ENCODE measurements at regions not wholly inside any gene's neighbourhood (a gene's known extent, or its start where the extent isn't known, plus 50 kb on each side); places are given as distances from the start of the nearest gene placed in this dataset.

DNA sequence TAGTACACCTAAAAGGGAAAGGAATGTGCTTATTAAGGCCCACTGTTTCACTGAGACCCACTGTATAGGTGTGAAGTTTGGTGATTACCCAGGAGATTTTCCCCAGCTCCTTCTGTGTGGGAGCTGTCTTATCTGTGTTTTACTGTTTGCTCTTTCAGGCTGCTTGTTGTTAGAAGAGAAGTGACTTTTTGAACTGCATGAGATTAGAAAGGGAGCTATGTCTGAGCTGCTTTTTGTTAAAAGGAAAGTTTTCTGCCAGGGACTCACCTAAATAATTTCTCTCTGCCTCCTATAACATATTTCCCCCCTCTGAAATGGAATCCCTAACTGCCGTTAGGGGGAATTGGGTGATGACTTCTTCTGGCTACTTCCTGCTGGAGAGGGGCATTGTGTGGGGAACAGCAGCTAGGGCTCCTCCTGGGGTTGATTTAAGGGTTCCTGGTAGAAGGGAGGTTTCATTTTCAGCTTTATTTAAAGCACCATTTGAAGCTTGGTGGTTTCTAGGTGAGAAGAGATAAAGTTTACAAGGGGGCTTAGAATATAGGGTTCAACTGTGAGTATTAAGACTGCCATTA lies 77.1 kb upstream of the ATP11B start:
- TF ChIP-seq CTCF (conservative IDR thresholded peaks at IDR 0.05) (no peak), EZH2 (IDR thresholded peaks at IDR 0.05; ENCODE audit: low read depth) (no peak)

All from PC-9 (cell line).